ENCODE measurements at regions not wholly inside any gene's neighbourhood (a gene's known extent, or its start where the extent isn't known, plus 50 kb on each side); places are given as distances from the start of the nearest gene placed in this dataset.

DNA sequence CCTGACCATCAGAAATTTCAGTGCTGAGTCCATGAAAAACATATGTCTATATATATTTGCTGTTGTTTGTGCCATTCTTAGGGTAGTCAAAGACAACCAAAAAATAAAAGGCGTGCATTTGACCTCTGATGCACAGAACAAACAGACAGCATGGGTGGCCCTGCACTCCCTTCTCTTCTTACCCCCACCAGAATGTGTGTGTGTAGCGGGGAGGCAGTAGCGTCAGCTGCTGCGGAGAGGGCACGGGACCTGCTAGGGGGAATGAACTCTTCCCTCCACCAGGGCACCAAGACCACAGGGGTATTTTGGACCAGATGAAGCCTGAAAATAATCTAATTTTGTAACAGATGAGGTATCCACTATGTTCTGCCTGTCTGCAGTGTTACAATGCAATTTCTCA, 277.7 kb upstream of the ZNF32 start:
- H3K9ac ChIP-seq (ENCODE audit: low read depth, low read length) = no peak overlapping the region
- H3K79me2 ChIP-seq (ENCODE audit: insufficient read depth, low read length) = no peaks in the 10 kb centered on the region

DNA sequence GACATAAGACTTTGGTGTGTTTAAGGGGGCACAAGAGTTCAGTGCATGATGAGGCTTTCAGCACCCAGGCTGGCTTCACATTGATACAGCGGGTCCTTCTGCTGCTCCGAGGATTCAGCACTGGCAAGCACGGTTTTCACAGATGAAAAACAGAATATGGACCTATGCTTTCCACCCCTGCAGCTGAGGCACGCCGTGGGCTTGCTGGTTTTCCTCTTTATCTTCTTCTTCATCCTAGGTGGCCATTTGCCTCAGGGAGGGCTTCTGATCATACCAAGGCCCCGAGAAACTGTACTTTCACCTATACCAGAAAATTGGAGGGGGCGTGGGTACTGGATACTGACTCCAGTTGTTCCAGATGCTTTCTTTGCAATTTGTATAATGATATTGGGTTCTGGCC, 277.1 kb upstream of the ZNF32 start:
- Histone ChIP-seq H2AFZ (ENCODE audit: low read depth, low read length) (no peak overlapping the region), H3K36me3 (ENCODE audit: insufficient read depth, low read length) (no peaks in the 10 kb centered on the region), H3K79me2 (ENCODE audit: insufficient read depth, low read length) (no peaks in the 10 kb centered on the region), H3K9ac (ENCODE audit: low read depth, low read length) (no peak overlapping the region), H3K4me1 (ENCODE audit: insufficient read depth, low read length) (no peaks in the 10 kb centered on the region), H3K9me3 (ENCODE audit: insufficient read depth, low read length, severe bottlenecking) (no peaks in the 10 kb centered on the region), H3K27me3 (ENCODE audit: insufficient read depth, low read length, poor library complexity) (peaks cover 4% of the 10 kb centered on the region), H4K20me1 (ENCODE audit: insufficient read depth, low read length) (no peaks in the 10 kb centered on the region; the same call in 1 of the 2 replicates), H3K4me3 (ENCODE audit: low read depth in 1 of 2, low read length in 2 of 2) (no peak overlapping the region), H3K27ac (ENCODE audit: low read length) (no peak overlapping the region), H3K4me2 (ENCODE audit: insufficient read depth, low read length) (no peak overlapping the region)
- DNase-seq (no peak), ATAC-seq (ENCODE audit: insufficient read depth, low read depth) (no peak)
- no peak for TF ChIP-seq EZH2 (IDR thresholded peaks at IDR 0.05; ENCODE audit: borderline replicate concordance, low read depth, low read length, severe bottlenecking)
- TF ChIP-seq, protein P1, sequence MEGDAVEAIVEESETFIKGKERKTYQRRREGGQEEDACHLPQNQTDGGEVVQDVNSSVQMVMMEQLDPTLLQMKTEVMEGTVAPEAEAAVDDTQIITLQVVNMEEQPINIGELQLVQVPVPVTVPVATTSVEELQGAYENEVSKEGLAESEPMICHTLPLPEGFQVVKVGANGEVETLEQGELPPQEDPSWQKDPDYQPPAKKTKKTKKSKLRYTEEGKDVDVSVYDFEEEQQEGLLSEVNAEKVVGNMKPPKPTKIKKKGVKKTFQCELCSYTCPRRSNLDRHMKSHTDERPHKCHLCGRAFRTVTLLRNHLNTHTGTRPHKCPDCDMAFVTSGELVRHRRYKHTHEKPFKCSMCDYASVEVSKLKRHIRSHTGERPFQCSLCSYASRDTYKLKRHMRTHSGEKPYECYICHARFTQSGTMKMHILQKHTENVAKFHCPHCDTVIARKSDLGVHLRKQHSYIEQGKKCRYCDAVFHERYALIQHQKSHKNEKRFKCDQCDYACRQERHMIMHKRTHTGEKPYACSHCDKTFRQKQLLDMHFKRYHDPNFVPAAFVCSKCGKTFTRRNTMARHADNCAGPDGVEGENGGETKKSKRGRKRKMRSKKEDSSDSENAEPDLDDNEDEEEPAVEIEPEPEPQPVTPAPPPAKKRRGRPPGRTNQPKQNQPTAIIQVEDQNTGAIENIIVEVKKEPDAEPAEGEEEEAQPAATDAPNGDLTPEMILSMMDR (IDR thresholded peaks at IDR 0.05; ENCODE audit: borderline replicate concordance, extremely low read depth, low read length, poor library complexity, severe bottlenecking) = no peak

More for the DNA sequence above, 277.7 kb upstream of the ZNF32 start:
- no peaks in the 10 kb centered on the region for H3K36me3 ChIP-seq (ENCODE audit: insufficient read depth, low read length)
- no peak overlapping the region for H3K4me3 ChIP-seq (ENCODE audit: low read depth in 1 of 2, low read length in 2 of 2)
- no peaks in the 10 kb centered on the region for H3K9me3 ChIP-seq (ENCODE audit: insufficient read depth, low read length, severe bottlenecking)
- H3K4me1 ChIP-seq (ENCODE audit: insufficient read depth, low read length) = no peaks in the 10 kb centered on the region
- no peak overlapping the region for H3K27ac ChIP-seq (ENCODE audit: low read length)
- H3K4me2 ChIP-seq (ENCODE audit: insufficient read depth, low read length) = no peak overlapping the region
- DNase-seq = no peak
- no peaks in the 10 kb centered on the region; the same call in 1 of the 2 replicates for H4K20me1 ChIP-seq (ENCODE audit: insufficient read depth, low read length)
- no peak for ATAC-seq (ENCODE audit: insufficient read depth, low read depth)
- TF ChIP-seq EZH2 (IDR thresholded peaks at IDR 0.05; ENCODE audit: borderline replicate concordance, low read depth, low read length, severe bottlenecking) = no peak
- TF ChIP-seq, protein P1 (IDR thresholded peaks at IDR 0.05; ENCODE audit: borderline replicate concordance, extremely low read depth, low read length, poor library complexity, severe bottlenecking) = no peak
- peaks cover 4% of the 10 kb centered on the region for H3K27me3 ChIP-seq (ENCODE audit: insufficient read depth, low read length, poor library complexity)
- no peak overlapping the region for H2AFZ ChIP-seq (ENCODE audit: low read depth, low read length)

DNA sequence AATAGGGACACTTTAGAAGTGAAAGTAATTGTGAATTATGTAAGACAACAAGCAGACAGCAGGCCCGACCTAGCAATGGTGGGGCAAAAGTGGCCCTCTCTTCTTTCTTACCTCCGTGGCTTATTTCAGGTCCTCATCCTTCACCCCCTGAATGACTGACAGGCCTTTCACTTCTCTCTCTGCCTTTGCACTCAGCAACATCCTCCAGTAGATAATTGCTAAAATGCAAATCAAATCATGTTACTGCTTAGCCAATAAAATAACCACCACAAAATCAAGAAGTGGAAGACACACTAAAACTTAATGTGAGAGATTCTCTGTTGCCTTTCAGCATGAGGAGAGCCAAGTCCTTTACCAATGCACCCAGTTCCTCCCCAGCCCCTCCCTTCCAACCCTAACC, 274.6 kb upstream of the ZNF32 start:
- Histone ChIP-seq H3K27ac (ENCODE audit: low read length) (no peak overlapping the region), H3K4me3 (ENCODE audit: low read depth in 1 of 2, low read length in 2 of 2) (no peak overlapping the region), H4K20me1 (ENCODE audit: insufficient read depth, low read length) (no peaks in the 10 kb centered on the region; the same call in 1 of the 2 replicates), H3K9ac (ENCODE audit: low read depth, low read length) (no peak overlapping the region), H3K9me3 (ENCODE audit: insufficient read depth, low read length, severe bottlenecking) (no peaks in the 10 kb centered on the region), H3K79me2 (ENCODE audit: insufficient read depth, low read length) (no peaks in the 10 kb centered on the region), H3K4me1 (ENCODE audit: insufficient read depth, low read length) (no peaks in the 10 kb centered on the region), H2AFZ (ENCODE audit: low read depth, low read length) (no peak overlapping the region), H3K27me3 (ENCODE audit: insufficient read depth, low read length, poor library complexity) (peaks cover 4% of the 10 kb centered on the region), H3K4me2 (ENCODE audit: insufficient read depth, low read length) (no peak overlapping the region), H3K36me3 (ENCODE audit: insufficient read depth, low read length) (no peaks in the 10 kb centered on the region)
- DNase-seq (no peak), ATAC-seq (ENCODE audit: insufficient read depth, low read depth) (no peak)
- TF ChIP-seq, protein P1 (IDR thresholded peaks at IDR 0.05; ENCODE audit: borderline replicate concordance, extremely low read depth, low read length, poor library complexity, severe bottlenecking) = no peak
- TF ChIP-seq EZH2 (IDR thresholded peaks at IDR 0.05; ENCODE audit: borderline replicate concordance, low read depth, low read length, severe bottlenecking) = no peak
